ENCODE measurements at regions not wholly inside any gene's neighbourhood (a gene's known extent, or its start where the extent isn't known, plus 50 kb on each side); places are given as distances from the start of the nearest gene placed in this dataset.

- DNase-seq (ENCODE audit: low read depth): no peak
These were observed 416.2 kb downstream of the IRS1 start for GRCh38 chr2:226383461-226383860.

DNA sequence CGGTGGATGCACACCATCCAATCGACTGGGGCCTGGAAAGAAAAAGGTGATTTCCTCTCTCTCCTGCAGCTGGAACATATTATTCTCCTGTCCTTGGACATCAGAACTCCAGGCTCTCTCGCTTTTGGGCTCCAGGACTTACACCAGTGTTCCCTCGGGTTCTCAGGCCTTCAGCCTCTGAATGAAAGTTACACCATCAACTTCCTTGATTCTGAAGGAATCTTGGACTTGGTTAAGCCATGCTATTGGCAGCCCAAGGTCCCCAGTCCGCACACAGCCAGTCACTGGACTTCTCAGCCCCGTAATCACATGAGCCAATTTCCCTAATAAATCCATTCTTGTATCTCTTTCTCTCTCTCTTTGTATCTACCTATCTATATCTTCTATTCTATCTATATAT, 418.9 kb downstream of the IRS1 start:
- no peak for DNase-seq (ENCODE audit: low read depth)

GRCh38 chr2:226378753-226379705, 420.6 kb downstream of the IRS1 start:
- no peak for DNase-seq (ENCODE audit: low read depth)

DNA sequence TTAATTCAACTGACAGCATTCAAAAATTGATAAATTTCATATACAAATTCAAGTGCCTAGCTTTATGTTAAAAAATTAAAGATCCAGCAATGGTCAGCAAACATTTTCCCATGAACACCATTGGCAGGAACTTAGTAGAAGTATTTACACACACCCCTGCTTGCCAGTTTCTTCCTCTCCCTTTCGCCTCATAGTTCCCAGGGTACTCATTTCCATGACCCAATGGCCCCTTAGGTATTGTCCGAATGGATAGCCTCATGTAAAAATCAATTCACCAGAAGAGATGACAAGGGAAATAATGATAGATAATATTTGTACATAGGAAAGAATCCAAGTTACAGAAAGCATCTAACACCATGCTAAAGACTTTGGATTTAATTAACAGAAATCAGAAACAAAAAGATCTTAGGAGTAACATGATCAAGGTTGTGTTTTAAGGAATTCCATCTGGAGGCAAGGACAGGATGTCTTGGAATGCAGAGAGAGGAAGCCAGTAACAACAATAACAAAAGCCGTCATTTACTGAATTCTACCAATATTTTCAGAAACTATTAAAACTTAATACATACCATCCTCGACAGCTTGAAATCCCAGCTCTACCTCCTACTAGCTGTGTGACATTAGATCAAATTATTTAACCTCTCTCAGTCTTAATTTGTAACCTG, 423.0 kb downstream of the IRS1 start:
- no peak for DNase-seq (ENCODE audit: low read depth)

DNA sequence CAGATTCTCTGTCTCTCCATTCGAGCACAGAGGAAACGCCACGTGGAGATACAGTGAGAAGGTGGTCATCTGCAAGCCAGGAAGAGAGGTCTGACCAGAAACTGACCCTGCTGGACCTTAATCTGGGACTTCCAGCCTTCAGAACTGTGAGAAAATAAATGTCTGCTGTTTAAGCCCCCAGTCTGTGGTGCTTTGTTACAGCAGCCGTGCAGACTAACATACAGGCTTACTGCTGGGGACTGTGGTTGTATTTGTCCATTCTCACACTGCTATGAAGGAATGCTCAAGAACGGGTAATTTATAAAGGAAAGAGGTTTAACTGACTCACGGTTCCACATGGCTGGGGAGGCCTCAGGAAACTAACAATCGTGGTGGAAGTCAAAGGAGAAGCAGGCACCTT, 432.7 kb downstream of the IRS1 start:
- DNase-seq (ENCODE audit: low read depth): no peak

GRCh38 chr2:226364217-226364616, 435.4 kb downstream of the IRS1 start:
- no peak for DNase-seq (ENCODE audit: low read depth)

DNA sequence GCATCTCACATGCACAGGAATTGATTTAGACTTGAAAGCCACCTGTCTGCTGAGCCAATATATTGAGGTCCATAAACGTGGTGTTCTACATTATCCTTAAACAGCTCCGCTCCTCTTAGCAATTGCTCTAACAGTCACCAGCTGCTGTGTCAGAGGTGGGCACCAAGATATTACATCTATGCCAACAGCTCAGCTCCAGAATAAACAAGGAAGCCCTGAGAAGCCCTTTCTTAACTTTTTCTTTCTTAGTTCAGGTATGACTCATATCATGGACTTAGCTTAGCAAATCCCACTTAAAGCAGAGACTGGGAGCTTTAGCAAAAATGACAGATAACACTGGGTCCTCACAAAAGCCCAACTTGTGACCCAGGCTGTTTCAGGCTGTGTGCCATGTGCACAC, 436.6 kb downstream of the IRS1 start:
- DNase-seq (ENCODE audit: low read depth): no peak

- no peak for DNase-seq (ENCODE audit: low read depth)
These were observed 439.0 kb downstream of the IRS1 start for GRCh38 chr2:226360658-226361057.

GRCh38 chr2:226358688-226359087, 440.9 kb downstream of the IRS1 start:
- no peak for DNase-seq (ENCODE audit: low read depth)

DNA sequence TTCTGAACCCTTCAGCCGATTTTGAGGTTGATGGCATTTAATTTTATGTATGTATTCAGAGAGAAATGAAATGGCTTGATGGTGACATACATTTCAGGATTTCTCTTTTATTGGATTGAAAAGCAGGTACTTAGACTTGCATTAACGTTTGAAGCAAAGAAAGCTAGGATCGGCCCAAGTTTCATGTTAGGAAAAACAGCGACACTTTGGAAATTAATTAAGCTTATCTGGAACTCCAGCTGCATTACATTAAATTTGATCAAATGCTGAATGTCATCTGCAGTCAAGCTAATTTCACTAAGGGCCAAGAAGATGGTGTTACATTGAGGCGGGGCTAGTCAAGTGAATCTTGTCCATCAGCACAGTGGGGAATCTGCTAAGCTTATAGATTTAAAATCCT, 441.8 kb downstream of the IRS1 start:
- DNase-seq (ENCODE audit: low read depth): no peak

DNA sequence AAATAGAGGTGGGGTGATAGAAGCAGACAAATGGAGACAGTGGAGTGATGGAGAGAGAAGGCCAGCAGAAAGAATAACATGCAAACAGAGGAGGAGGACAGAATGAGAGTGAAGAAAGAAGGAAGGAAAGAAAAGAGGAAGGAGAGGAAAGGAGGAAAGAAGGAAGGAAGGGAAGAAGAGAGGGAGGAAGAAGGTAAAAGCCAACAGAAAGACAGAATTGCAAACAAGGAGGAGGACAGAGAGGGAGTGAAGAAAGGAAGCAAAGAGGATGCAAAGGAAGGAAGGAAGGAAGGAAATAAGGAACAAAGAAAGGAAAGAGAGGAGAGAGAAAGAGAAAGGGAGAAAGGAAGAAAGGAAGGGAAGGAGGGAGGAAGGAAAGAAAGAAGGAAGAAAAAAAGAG, 444.0 kb downstream of the IRS1 start:
- no peak for DNase-seq (ENCODE audit: low read depth)

DNA sequence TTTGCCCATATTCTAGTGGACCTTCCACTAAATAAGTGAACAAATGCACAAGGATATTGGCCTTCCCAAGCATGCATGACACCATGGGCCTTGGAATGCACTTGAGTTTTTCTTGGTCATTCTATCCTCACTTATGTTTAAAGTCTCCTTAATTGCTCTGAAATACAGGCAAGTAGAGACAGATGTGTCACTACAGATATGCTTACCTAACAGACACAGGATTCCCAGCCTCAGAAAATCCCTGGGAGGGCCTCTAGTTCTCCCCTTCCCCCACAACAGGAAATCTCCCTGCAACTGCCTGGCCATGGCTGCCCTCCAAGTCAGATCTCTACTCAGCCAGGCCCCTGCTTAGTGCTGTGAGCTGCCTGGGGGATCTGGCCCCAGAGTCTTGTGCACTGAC, 445.2 kb downstream of the IRS1 start:
- no peak for DNase-seq (ENCODE audit: low read depth)

DNA sequence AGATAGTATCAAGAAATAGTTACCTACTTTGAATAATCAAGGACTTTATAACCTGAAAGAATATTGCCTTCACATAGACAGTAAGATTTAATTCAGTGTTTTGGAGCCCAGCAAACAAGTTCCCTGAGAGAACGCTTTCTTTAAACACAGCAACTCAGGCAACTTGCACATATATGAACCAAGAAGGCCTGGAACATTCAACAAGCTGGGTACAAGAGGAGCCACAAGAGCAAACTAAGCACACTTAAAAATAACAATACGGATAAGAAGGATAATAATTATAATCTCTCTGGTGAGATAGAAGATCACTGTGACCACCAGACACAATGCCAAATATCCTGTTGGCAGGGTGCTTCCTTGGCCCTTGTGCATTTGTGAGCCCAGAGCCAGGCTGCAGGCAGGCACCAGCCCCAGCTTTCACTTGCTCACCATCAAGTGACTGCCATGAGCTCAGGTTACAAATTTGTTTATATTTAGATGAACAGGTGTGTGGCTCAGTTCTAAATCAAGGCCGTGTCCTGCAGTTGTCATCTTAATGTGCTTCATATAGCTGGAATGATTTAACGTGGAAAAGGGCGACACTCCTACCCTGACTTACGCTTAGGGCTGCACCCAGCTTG, 446.6 kb downstream of the IRS1 start:
- no peak for DNase-seq (ENCODE audit: low read depth)

- no peak for DNase-seq (ENCODE audit: low read depth)
These were observed 447.9 kb downstream of the IRS1 start for GRCh38 chr2:226351711-226352110.

- DNase-seq (ENCODE audit: low read depth): no peak
These were observed 460.0 kb downstream of the IRS1 start for GRCh38 chr2:226339616-226340015.

DNA sequence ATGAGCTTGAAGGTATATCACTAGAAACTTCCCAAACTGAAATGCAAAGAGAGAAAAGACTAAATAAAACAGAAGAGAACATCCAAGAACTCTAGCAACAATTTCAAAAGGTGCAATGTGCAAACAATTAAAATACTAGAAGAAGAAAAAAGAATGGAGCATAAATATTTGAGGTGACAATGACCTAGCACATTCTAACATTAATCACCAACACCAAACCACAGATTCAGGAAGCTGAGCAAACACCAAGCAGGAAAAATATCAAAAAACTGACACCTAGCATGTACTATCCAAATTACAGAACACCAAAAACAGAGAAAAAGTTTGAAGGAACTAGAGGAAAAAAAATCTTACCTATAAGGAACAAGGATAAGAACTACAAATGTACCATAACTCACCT, 460.8 kb downstream of the IRS1 start:
- no peak for DNase-seq (ENCODE audit: low read depth)

DNA sequence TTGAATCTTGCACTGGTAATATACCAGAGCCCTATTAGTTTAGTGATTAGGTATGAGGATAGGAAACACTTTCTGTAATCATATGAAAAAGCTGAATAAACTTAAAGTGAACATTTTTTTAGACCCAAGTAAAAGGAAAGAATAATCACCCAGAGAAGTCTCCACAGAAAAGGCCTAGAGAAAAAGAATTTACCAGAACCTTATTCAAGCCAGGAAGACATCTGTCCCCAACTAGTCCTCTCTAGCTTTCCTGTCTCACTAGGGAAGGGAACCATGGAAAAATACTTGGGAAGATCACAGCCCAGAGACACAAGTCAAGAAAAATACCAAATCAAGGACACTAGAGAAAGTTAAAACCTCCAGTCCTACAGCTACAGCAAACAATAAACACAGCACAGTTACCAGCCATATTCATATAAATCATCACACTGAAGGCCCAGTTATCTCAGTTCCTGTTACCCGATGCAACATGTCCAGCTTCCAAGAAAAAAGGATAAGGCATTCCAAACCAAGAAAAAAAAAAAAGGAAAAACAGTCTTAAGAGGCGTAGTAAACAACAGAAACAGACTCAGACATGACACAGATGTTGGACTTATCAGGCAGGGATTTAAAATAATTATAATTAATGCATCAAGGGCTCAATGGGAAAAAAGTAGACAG, 461.5 kb downstream of the IRS1 start:
- DNase-seq (ENCODE audit: low read depth): no peak

DNA sequence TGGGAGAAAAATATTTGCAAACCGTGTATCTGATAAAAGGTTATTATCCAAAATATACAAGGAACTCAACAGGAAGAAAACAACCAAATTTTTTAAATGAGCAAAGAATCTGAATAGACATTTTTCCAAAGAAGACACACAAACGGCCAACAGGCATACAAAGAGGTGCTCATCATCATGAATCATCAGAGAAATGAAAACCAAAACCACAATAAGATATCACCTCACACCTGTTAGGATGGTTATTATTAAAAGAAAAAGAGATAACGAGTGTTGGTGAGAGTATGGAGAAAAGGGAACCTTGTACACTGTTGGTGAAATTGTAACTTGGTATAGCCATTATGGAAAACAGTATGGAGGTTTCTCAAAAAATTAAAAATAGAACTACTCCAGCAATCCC, 463.3 kb downstream of the IRS1 start:
- no peak for DNase-seq (ENCODE audit: low read depth)

DNA sequence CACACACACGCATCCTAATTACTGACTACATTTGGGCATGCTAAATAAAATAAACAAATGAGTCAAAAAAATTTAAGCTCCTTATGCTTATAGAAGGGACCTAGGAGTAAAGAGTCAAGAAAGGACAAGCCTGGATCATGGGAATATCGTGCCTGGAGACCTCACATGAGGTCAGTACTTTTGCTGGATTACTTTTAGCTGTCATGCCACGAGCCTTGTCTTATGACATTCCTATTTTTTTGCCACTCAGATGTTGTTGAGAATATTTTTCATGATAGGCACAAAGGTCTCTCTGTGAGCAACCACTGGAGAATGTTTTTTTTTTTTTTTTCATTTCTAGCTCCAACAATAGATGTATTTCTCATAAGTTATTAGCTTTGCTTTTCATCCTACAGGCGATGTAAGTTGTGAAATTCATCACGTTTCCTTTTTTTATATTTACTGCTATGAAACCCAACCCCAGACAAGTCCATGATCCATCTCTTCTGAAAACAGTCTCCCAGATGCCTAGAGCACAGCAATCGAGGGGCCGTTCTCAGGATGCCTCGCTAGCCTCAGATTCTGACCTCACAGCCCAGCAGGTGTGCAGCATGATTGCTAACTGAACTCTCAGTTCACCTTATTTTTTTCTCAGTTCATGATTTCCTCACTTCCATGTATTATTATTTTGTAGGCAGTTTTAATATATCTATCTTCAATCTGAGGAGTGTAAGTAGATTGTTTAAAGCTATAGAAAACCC, 464.5 kb downstream of the IRS1 start:
- DNase-seq (ENCODE audit: low read depth): no peak

DNA sequence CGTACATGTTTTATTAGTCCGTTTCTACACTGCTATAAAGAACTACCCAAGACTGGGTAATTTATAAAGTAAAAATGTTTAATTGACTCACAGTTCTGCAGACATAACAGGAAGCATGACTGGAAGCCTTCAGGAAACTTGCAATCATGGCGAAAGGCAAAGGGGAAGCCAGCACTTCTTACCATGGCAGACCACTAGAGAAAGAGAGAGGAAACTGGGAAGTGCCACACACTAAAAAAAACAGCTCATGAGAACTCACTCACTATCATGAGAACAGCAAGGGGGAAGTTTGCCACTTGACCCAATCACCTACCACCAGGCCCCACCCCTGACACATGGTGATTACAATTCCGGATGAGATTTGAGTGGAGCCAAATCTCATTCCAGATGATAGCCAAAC, 466.2 kb downstream of the IRS1 start:
- no peak for DNase-seq (ENCODE audit: low read depth)

DNA sequence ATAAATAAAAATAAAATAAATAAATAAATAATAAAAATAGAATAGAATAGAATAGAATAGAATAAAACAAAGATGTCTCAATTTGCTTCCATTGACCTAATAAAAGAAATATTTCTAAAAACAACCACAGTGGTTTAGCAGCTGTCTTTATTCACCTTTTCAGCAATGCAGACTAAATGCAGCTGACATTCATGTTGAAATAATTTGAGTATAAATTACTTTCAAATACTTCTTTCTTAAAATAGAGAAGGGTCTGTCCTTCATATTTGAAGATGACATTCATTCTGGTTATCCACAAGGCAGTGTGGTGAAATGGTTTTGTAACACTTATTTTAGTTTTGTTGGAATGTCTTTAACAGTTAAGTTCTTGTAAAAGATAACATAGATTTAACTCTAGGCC, 469.4 kb downstream of the IRS1 start:
- DNase-seq (ENCODE audit: low read depth): no peak

DNA sequence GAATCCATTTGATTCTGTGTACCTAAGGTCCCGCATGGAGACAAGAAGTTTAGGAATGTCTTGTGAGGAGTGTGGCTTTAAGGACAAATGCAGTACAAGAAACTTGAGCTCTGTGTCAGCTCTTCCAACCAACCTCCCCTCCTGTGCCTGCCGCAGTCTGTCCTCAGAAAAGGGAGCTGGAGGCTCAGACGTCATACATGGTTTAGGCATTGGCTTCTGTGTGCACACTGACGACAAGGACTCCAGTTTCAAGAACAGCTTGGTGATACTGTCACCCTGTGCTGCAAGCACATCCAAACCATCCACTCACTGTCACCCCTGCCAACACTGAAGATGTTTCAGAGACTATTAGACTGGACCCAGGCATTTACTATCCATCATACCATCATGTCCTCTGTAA, 470.4 kb downstream of the IRS1 start:
- no peak for DNase-seq (ENCODE audit: low read depth)

All from activated T-cell treated with anti-CD3 and anti-CD28 coated beads for 48 hours (primary cell).